Smooth muscle cell (in vitro differentiated cells): ENCODE measurements at regions not wholly inside any gene's neighbourhood (a gene's known extent, or its start where the extent isn't known, plus 50 kb on each side); places are given as distances from the start of the nearest gene placed in this dataset.

Experiments
- DNase-seq: peaks from one replicate; lab custom pipeline; 2025; ENCODE audit not compliant: unreplicated experiment; lab: John Stamatoyannopoulos, UW
- H2AFZ ChIP-seq: fragments of 200-600 bp; sonication (generic); 2 replicates; pipeline ENCODE4 v1.6.0; 2016; ENCODE audit warnings: antibody characterized with exemption, low read depth, mild to moderate bottlenecking
- H3F3A ChIP-seq: fragments of 200-600 bp; sonication (generic); 2 replicates; pipeline ENCODE4 v1.6.0; 2017; ENCODE audit warnings: antibody characterized with exemption, low read depth
- H3K27ac ChIP-seq: fragments of 200-600 bp; sonication (generic); 2 replicates; pipeline ENCODE4 v1.5.1; 2016; ENCODE audit warnings: low read depth, mild to moderate bottlenecking
- H3K27me3 ChIP-seq: fragments of 200-600 bp; sonication (generic); 2 replicates; pipeline ENCODE4 v1.6.1; 2016; ENCODE audit warnings: low read depth, mild to moderate bottlenecking
- H3K36me3 ChIP-seq: fragments of 200-600 bp; sonication (generic); 2 replicates; pipeline ENCODE4 v1.5.1; 2016; ENCODE audit warnings: low read depth
- H3K4me1 ChIP-seq: fragments of 200-600 bp; sonication (generic); 2 replicates; pipeline ENCODE4 v1.5.1; 2016; ENCODE audit warnings: low read depth
- H3K4me2 ChIP-seq: fragments of 200-600 bp; sonication (generic); 2 replicates; pipeline ENCODE4 v1.6.0; 2016; ENCODE audit warnings: mild to moderate bottlenecking
- H3K4me3 ChIP-seq: fragments of 200-600 bp; sonication (generic); 2 replicates; pipeline ENCODE4 v1.5.1; 2016; ENCODE audit warnings: mild to moderate bottlenecking
- H3K79me2 ChIP-seq: fragments of 200-600 bp; sonication (generic); 2 replicates; pipeline ENCODE4 v1.6.0; 2016; ENCODE audit warnings: low read depth, mild to moderate bottlenecking
- H3K9ac ChIP-seq: fragments of 200-600 bp; sonication (generic); 2 replicates; pipeline ENCODE4 v1.6.0; 2016; ENCODE audit warnings: low read depth
- H3K9me3 ChIP-seq: fragments of 200-600 bp; sonication (generic); replicated peaks from 2 replicates; pipeline ENCODE4 v1.5.1; 2016; ENCODE audit warnings: low read depth
- H4K20me1 ChIP-seq: fragments of 200-600 bp; sonication (generic); 2 replicates; pipeline ENCODE4 v1.6.0; 2016; ENCODE audit warnings: low read depth
- WGBS: methylation state at CpG from one replicate; pipeline ENCODE4 v1.1.7; 2016; ENCODE audit warnings: low lambda C conversion rate; 5-methylcytosine and 5-hydroxymethylcytosine counted together
- TF ChIP-seq, protein P1 (sequence below): fragments of 200-600 bp; sonication (generic); IDR thresholded peaks from 2 replicates; pipeline ENCODE4 v1.5.1; 2017; ENCODE audit warnings: borderline replicate concordance, mild to moderate bottlenecking, antibody characterized with exemption; ENCODE audit not compliant: insufficient read depth, poor library complexity, severe bottlenecking

DNA sequence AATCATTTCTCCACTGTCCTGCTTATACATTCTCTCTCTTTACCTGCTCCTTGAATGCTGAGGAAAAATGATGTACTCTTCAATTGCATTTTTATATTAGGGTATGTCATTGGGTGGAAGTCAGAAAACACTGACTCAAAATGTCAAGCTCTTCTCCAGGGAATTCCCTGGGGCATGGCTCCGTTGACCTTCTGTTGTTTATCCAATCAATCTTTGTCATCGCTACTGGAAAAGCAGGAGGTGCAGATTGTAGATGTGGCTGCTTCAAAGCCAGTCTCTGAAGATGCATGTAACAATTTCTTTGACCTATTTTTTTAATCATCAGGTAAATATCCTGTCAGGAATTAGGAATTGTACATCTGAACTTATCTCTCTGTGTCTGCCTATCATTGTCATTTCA lies 63.9 kb upstream of the TENT5A start:
- no peaks in the 10 kb centered on the region for H3K27me3 ChIP-seq
- no peaks in the 10 kb centered on the region for H3F3A ChIP-seq
- H3K4me2 ChIP-seq = no peak overlapping the region
- TF ChIP-seq, protein P1, sequence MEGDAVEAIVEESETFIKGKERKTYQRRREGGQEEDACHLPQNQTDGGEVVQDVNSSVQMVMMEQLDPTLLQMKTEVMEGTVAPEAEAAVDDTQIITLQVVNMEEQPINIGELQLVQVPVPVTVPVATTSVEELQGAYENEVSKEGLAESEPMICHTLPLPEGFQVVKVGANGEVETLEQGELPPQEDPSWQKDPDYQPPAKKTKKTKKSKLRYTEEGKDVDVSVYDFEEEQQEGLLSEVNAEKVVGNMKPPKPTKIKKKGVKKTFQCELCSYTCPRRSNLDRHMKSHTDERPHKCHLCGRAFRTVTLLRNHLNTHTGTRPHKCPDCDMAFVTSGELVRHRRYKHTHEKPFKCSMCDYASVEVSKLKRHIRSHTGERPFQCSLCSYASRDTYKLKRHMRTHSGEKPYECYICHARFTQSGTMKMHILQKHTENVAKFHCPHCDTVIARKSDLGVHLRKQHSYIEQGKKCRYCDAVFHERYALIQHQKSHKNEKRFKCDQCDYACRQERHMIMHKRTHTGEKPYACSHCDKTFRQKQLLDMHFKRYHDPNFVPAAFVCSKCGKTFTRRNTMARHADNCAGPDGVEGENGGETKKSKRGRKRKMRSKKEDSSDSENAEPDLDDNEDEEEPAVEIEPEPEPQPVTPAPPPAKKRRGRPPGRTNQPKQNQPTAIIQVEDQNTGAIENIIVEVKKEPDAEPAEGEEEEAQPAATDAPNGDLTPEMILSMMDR = no peak
- H3K36me3 ChIP-seq = no peaks in the 10 kb centered on the region
- no peak overlapping the region for H2AFZ ChIP-seq
- 62% methylated on average over 2 of the region's 2 CpGs for WGBS
- no peaks in the 10 kb centered on the region for H4K20me1 ChIP-seq
- H3K79me2 ChIP-seq = no peaks in the 10 kb centered on the region
- H3K9me3 ChIP-seq = no peaks in the 10 kb centered on the region
- no peak overlapping the region for H3K27ac ChIP-seq
- H3K9ac ChIP-seq = no peak overlapping the region
- no peak overlapping the region for H3K4me3 ChIP-seq
- no peak for DNase-seq
- H3K4me1 ChIP-seq = peaks cover 9% of the 10 kb centered on the region

GRCh38 chr6:81814370-81815076 lies 62.0 kb upstream of the TENT5A start:
- Histone ChIP-seq H3K36me3 (no peaks in the 10 kb centered on the region), H3K79me2 (no peaks in the 10 kb centered on the region), H2AFZ (no peak overlapping the region), H4K20me1 (no peaks in the 10 kb centered on the region), H3K4me1 (peaks cover 9% of the 10 kb centered on the region), H3K27me3 (no peaks in the 10 kb centered on the region), H3K27ac (no peak overlapping the region), H3K9ac (no peak overlapping the region), H3F3A (no peaks in the 10 kb centered on the region), H3K4me2 (no peak overlapping the region), H3K9me3 (no peaks in the 10 kb centered on the region), H3K4me3 (no peak overlapping the region)
- no peak for DNase-seq
- TF ChIP-seq, protein P1 = no peak
- WGBS = 70% methylated on average over 2 of the region's 2 CpGs

GRCh38 chr6:81813305-81813704 lies 60.8 kb upstream of the TENT5A start:
- Histone ChIP-seq H3K79me2 (no peaks in the 10 kb centered on the region), H4K20me1 (no peaks in the 10 kb centered on the region), H3K4me1 (peaks cover 9% of the 10 kb centered on the region), H3K9ac (no peak overlapping the region), H3K36me3 (no peaks in the 10 kb centered on the region), H3K27me3 (no peaks in the 10 kb centered on the region), H2AFZ (no peak overlapping the region), H3K4me2 (no peak overlapping the region), H3K9me3 (no peaks in the 10 kb centered on the region), H3K27ac (no peak overlapping the region), H3F3A (no peaks in the 10 kb centered on the region), H3K4me3 (no peak overlapping the region)
- TF ChIP-seq, protein P1 = no peak
- DNase-seq = no peak

DNA sequence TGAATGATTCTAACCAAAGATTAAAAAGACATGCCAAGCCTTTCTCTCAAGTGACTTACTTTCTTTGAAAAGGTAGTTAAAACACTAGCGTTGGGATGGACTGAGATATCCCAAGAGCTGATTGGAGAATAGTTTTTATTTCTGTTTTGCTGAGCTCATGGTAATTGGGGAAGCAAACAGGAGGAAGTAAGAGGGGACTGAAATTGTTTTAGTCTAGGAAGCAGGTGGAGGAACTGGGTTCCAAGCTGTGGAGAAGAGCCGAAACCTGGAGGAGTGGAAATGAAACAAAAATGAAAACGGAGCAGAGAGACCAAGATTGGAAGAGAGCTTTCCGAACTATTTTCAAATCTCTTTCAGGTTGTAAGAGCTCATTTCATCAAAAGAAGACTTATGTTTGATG lies 59.9 kb upstream of the TENT5A start:
- H3K27me3 ChIP-seq = no peaks in the 10 kb centered on the region
- no peak overlapping the region for H3K9ac ChIP-seq
- no peaks in the 10 kb centered on the region for H4K20me1 ChIP-seq
- H3F3A ChIP-seq = no peaks in the 10 kb centered on the region
- no peak overlapping the region for H3K27ac ChIP-seq
- 92% methylated on average over 4 of the region's 4 CpGs for WGBS
- H3K4me2 ChIP-seq = no peak overlapping the region
- DNase-seq = no peak
- H3K36me3 ChIP-seq = no peaks in the 10 kb centered on the region
- H3K9me3 ChIP-seq = no peaks in the 10 kb centered on the region
- no peak overlapping the region for H2AFZ ChIP-seq
- H3K4me3 ChIP-seq = no peak overlapping the region
- no peaks in the 10 kb centered on the region for H3K79me2 ChIP-seq
- TF ChIP-seq, protein P1 = no peak
- peaks cover 10% of the 10 kb centered on the region for H3K4me1 ChIP-seq
